ENCODE measurements at regions not wholly inside any gene's neighbourhood (a gene's known extent, or its start where the extent isn't known, plus 50 kb on each side); places are given as distances from the start of the nearest gene placed in this dataset.

GRCh38 chr18:51933903-51934302 lies 406.1 kb upstream of the DCC start:
- no peak for TF ChIP-seq EP300 (IDR thresholded peaks at IDR 0.05)
- no peak for TF ChIP-seq CTCF (IDR thresholded peaks at IDR 0.05)

All from esophagus muscularis mucosa (tissue), 3 donors.